SK-N-MC (cell line): ENCODE measurements at regions not wholly inside any gene's neighbourhood (a gene's known extent, or its start where the extent isn't known, plus 50 kb on each side); places are given as distances from the start of the nearest gene placed in this dataset.

Experiments used
- EZH2 ChIP-seq: fragments of 200-600 bp; sonication (generic); IDR thresholded peaks from one replicate; pipeline ENCODE4 v1.6.1; 2017; ENCODE audit warnings: antibody characterized with exemption
- FOXP2 ChIP-seq: optimal IDR thresholded peaks from 2 replicates; pipeline ENCODE3; 2011; ENCODE audit warnings: mild to moderate bottlenecking, moderate library complexity; ENCODE audit not compliant: insufficient read depth; ENCODE audit errors: extremely low read length, control extremely low read depth

DNA sequence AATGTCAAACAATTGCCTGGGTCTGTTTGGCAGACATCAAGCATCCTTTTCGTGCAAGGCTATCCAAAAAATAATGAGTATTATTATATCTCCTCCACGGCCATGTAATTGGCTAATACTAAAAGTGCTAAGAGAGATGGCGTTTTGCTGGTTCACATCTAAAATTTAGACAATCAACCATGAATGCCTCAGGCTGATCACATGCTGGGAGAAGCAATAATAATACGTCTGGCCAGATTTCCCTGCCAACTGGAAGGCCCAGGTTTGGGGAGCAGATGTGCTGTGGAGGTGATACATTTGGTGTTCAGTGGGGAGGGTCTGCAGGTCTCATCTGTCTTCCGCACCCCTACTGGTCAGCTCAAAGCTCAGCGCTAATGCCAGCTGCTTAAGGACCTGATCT, 60.3 kb upstream of the CREB1 start:
- TF ChIP-seq EZH2 = no peak
- no peak for TF ChIP-seq FOXP2
